SK-N-SH (cell line): ENCODE measurements at regions not wholly inside any gene's neighbourhood (a gene's known extent, or its start where the extent isn't known, plus 50 kb on each side); places are given as distances from the start of the nearest gene placed in this dataset.

Experiments used
- CTCF ChIA-PET: fragments of 300-600, 350-600 bp; formaldehyde crosslinking; extraction: SDS; loops from one replicate; lab custom pipeline; 2021; lab: Yijun Ruan, JAX
- POLR2A ChIA-PET: fragments of 350-600 bp; sonication (Branson Sonifier 250); formaldehyde crosslinking; extraction: SDS; loops from one replicate; lab custom pipeline; 2020; ENCODE audit warnings: antibody characterized with exemption, inconsistent platforms; lab: Yijun Ruan, JAX
- DNase-seq: peaks from one replicate; pipeline ENCODE4 v3.0.0; 2012
- H2AFZ ChIP-seq: fragments of 200-600 bp; sonication (generic); 2 replicates; pipeline ENCODE4 v1.8.1; 2016; ENCODE audit warnings: antibody characterized with exemption, mild to moderate bottlenecking, low read depth
- H3F3A ChIP-seq: fragments of 200-600 bp; sonication (generic); replicated peaks from 2 replicates; pipeline ENCODE3; 2016; ENCODE audit warnings: antibody characterized with exemption, mild to moderate bottlenecking; ENCODE audit not compliant: insufficient read depth
- H3K27ac ChIP-seq, 2 experiments: fragments of 200-500 bp in 1 of 2; fragments of 200-600 bp in 1 of 2; sonication (Bioruptor generic) in 1 of 2; sonication (generic), shearing (Covaris generic) in 1 of 2; 2 replicates each; pipeline versions ENCODE4 v1.5.1 to v1.6.1; 2014 to 2016; ENCODE audit warnings: low read depth in 2 of 2, inconsistent platforms in 1 of 2, low read length in 1 of 2, mild to moderate bottlenecking in 1 of 2, mixed read lengths in 1 of 2
- H3K27me3 ChIP-seq: fragments of 200-600 bp; sonication (generic), shearing (Covaris generic); 2 replicates; pipeline ENCODE4 v1.6.1; 2016; ENCODE audit warnings: mixed run types; ENCODE audit not compliant: insufficient read depth
- H3K36me3 ChIP-seq, 2 experiments: fragments of 200-500 bp in 1 of 2; fragments of 200-600 bp in 1 of 2; sonication (Bioruptor generic) in 1 of 2; sonication (generic) in 1 of 2; replicated peaks in 1 of 2; 2 replicates each; pipeline versions ENCODE3 to v1.5.1; 2014 to 2016; ENCODE audit warnings: low read length in 1 of 2, mild to moderate bottlenecking in 1 of 2; ENCODE audit not compliant: insufficient read depth in 2 of 2, control insufficient read depth in 1 of 2
- H3K4me1 ChIP-seq, 2 experiments: fragments of 200-500 bp in 1 of 2; fragments of 200-600 bp in 1 of 2; sonication (Bioruptor generic) in 1 of 2; sonication (generic), shearing (Covaris generic) in 1 of 2; 2 replicates each; pipeline versions ENCODE4 v1.5.1 to v1.6.1; 2014 to 2016; ENCODE audit warnings: low read depth in 1 of 2, low read length in 1 of 2, mixed run types in 1 of 2; ENCODE audit not compliant: insufficient read depth in 2 of 2, control insufficient read depth in 1 of 2
- H3K4me2 ChIP-seq: fragments of 200-600 bp; sonication (generic), shearing (Covaris generic); 2 replicates; pipeline ENCODE4 v1.6.1; 2017; ENCODE audit warnings: mixed run types
- H3K4me3 ChIP-seq, 2 experiments: fragments of 200-500 bp in 1 of 2; fragments of 200-600 bp in 1 of 2; sonication (Bioruptor generic) in 1 of 2; sonication (generic), shearing (Covaris generic) in 1 of 2; 2 replicates each; pipeline versions ENCODE4 v1.5.1 to v1.8.1; 2014 to 2016; ENCODE audit warnings: low read depth in 2 of 2, inconsistent platforms in 1 of 2, low read length in 1 of 2, mild to moderate bottlenecking in 1 of 2, mixed read lengths in 1 of 2, moderate library complexity in 1 of 2
- H3K79me2 ChIP-seq: fragments of 200-600 bp; sonication (generic); 2 replicates; pipeline ENCODE4 v1.8.1; 2017; ENCODE audit warnings: mild to moderate bottlenecking; ENCODE audit not compliant: insufficient read depth
- H3K9ac ChIP-seq: fragments of 200-600 bp; sonication (generic); 2 replicates; pipeline ENCODE4 v1.6.1; 2017; ENCODE audit warnings: mixed run types
- H3K9me2 ChIP-seq: fragments of 200-600 bp; sonication (generic); 2 replicates; pipeline ENCODE4 v1.6.1; 2017; ENCODE audit warnings: mixed run types
- H3K9me3 ChIP-seq: fragments of 200-600 bp; sonication (generic); 2 replicates; pipeline ENCODE4 v1.6.1; 2017; ENCODE audit warnings: mixed run types, mild to moderate bottlenecking, moderate library complexity
- H4K20me1 ChIP-seq: fragments of 200-600 bp; sonication (generic); 2 replicates; pipeline ENCODE4 v1.6.1; 2017; ENCODE audit warnings: mild to moderate bottlenecking, mixed run types; ENCODE audit not compliant: insufficient read depth
- ZBTB33 ChIP-seq: IDR thresholded peaks from 2 replicates; pipeline ENCODE4 v1.4.0; 2012; ENCODE audit warnings: low read depth, borderline replicate concordance
- WGBS: methylation state at CpG from one replicate; pipeline ENCODE4 v1.1.6; 2017; ENCODE audit warnings: low lambda C conversion rate; 5-methylcytosine and 5-hydroxymethylcytosine counted together
- small RNA-seq, 7 experiments: library from RNA; depleted of rRNA; stranded (forward); fragments of <200 nt; gene quantifications; one replicate each; pipeline ENCODE3, GENCODE V24; 2012

GRCh38 chr10:35693800-35694199 lies 51.7 kb upstream of the FZD8 start:
- Histone ChIP-seq H3K4me3 (no peak overlapping the region), H3K9me2 (no peaks in the 10 kb centered on the region), H2AFZ (no peak overlapping the region), H3K9ac (no peak overlapping the region), H3K36me3 (no peaks in the 10 kb centered on the region), H3F3A (no peaks in the 10 kb centered on the region), H3K4me2 (no peak overlapping the region), H3K9me3 (no peaks in the 10 kb centered on the region), H4K20me1 (no peaks in the 10 kb centered on the region), H3K27me3 (peaks cover 5% of the 10 kb centered on the region; the same call in 1 of the 2 replicates), H3K4me1 (no peaks in the 10 kb centered on the region), H3K27ac (no peak overlapping the region), H3K79me2 (no peaks in the 10 kb centered on the region)
- DNase-seq, result no peak
- TF ChIP-seq ZBTB33, result no peak
- POLR2A ChIA-PET, result no interaction called here
- 71% methylated on average over 6 of the region's 6 CpGs for WGBS
- CTCF ChIA-PET, result no interaction called here

Small RNA genes lying in the stretch of these regions (small RNA-seq; reads per million reads assigned to genes)
- gene RF00019, result 0 reads per million in 7 experiments
- gene RF00561, result 0 reads per million in 7 experiments
